GM20000 (cell line): ENCODE measurements at regions not wholly inside any gene's neighbourhood (a gene's known extent, or its start where the extent isn't known, plus 50 kb on each side); places are given as distances from the start of the nearest gene placed in this dataset.

Experiments used
- DNase-seq: peaks from one replicate; pipeline ENCODE4 v3.0.0; 2012; ENCODE audit warnings: low spot score
- CTCF ChIP-seq: IDR thresholded peaks from 2 replicates; pipeline ENCODE4 v1.5.1; 2012; ENCODE audit warnings: mild to moderate bottlenecking, control low read depth; ENCODE audit errors: extremely low read depth, missing control alignments

- no peak for DNase-seq
- TF ChIP-seq CTCF, result no peak
These were observed 436.0 kb upstream of the CA10 start for GRCh38 chr17:52594516-52594915.

- TF ChIP-seq CTCF, result no peak
- DNase-seq, result no peak
These were observed 388.5 kb upstream of the CA10 start for GRCh38 chr17:52546990-52547389.

- no peak for DNase-seq
- no peak for TF ChIP-seq CTCF
These were observed 388.0 kb upstream of the CA10 start for GRCh38 chr17:52546493-52546892.

GRCh38 chr17:52537421-52537820 lies 378.9 kb upstream of the CA10 start:
- no peak for DNase-seq
- TF ChIP-seq CTCF, result no peak

GRCh38 chr17:52536489-52536888 lies 378.0 kb upstream of the CA10 start:
- TF ChIP-seq CTCF, result no peak

GRCh38 chr17:52532373-52532772 lies 373.9 kb upstream of the CA10 start:
- DNase-seq, result no peak
- TF ChIP-seq CTCF, result no peak

More at GRCh38 chr17:52536489-52536888, 378.0 kb upstream of the CA10 start:
- DNase-seq, result no peak

GRCh38 chr17:52524096-52524637 lies 365.7 kb upstream of the CA10 start:
- no peak for TF ChIP-seq CTCF
- DNase-seq, result no peak
